Stimulated activated CD8-positive, alpha-beta memory T cell treated with anti-CD3 and anti-CD28 coated beads, Interleukin-12 subunit alpha, Interleukin-12 subunit beta, amount 100 ng/mL, for 24 hours (primary cell): ENCODE measurements at regions not wholly inside any gene's neighbourhood (a gene's known extent, or its start where the extent isn't known, plus 50 kb on each side); places are given as distances from the start of the nearest gene placed in this dataset.
"Not testable (repeated sequence)": the region's sequence is repeated elsewhere in the genome, so short reads cannot be mapped to it uniquely, and the experiment has no call there.

Experiments
- DNase-seq: peaks from one replicate; pipeline ENCODE4 v3.0.0-alpha.2; 2020; ENCODE audit errors: extremely low read depth

- DNase-seq: no peak
Measured at GRCh38 chr1:60889709-60890108, 192.7 kb upstream of the NFIA start.

DNA sequence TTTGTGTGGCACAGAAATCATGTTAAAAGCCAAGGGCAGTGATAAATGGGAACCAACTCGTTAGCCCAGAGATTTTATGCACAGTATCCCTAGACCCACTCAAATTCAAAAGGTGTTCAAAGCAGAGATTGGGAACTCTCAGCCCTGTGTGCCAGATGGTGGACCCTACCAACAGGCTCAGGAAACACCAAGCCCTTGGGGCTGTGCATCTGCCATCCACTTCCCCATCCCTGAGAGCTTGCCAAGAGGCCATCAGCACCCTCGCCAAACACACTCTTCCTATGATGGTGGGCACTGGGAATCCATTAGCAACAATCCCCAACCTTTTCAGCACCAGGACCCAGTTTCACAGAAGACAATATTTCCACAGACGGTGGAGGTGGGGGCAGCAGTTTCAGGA is 194.2 kb upstream of the NFIA start:
- DNase-seq: no peak

DNA sequence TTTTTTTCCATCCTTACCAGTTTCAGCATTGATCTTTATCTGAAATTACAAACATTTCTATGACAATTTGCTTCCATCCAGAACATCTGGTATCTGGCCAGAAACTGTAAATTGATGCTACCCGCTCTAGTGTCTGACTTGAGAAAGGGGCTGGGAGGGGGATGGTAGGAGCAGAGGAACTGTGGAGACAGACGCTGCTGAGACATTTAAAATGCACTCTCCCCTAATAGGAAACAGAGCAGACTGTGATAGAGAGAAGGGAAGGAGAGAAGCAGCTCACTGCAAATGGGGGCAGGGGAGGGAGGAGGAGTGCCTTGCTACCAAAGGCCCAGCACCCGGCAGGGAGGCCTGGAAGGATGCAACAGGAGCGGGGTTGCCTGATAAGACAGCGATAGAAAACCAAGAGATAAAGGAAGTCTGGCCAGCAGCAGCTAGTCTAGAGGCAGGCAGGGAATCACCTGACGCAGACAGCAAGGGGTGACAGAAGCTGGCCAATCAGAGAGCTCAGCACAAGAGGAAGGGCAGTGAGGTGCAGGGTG is 195.5 kb upstream of the NFIA start:
- DNase-seq: no peak

- no peak for DNase-seq
Measured at GRCh38 chr1:60886090-60886489, 196.3 kb upstream of the NFIA start.

DNA sequence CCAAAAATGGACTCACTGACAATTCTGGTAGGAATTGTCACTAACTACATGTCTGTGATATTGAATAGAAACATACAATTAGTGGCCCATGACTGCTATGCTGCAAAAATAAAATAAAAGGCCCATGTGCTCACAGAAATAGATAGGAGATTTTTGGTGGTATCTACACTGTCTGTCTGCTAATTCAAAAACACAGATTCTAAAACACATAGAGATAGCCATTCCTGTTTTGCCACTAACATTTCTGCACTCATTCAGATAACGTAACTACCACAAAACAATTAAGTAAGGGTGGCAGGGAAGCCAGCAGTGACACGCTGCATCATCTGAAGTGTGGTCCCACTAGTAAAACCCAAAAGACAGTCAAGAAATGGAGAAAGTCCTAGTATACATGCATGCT is 202.2 kb upstream of the NFIA start:
- DNase-seq: no peak

GRCh38 chr1:60878323-60878722 is 204.0 kb upstream of the NFIA start:
- DNase-seq: no peak

DNA sequence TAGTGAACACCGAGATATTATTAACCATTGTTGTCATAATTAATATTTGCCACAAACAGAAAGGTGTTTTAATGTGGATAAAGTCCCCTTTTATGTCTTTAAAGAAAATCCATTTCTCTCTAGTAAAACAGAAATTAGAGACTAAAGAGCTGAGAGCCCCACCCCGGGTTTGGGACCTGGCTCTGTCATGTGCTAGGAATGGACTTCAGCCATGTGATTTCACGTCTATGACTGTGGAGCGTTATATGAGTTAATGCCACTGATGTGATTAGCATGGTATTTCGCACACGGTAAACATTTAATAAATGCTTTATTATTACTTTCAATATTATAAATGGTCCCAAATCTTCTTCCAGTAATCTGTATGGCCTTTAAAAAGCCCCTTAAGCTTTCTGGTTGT is 205.0 kb upstream of the NFIA start:
- DNase-seq: no peak

GRCh38 chr1:60876952-60877351 is 205.4 kb upstream of the NFIA start:
- DNase-seq: no peak

DNA sequence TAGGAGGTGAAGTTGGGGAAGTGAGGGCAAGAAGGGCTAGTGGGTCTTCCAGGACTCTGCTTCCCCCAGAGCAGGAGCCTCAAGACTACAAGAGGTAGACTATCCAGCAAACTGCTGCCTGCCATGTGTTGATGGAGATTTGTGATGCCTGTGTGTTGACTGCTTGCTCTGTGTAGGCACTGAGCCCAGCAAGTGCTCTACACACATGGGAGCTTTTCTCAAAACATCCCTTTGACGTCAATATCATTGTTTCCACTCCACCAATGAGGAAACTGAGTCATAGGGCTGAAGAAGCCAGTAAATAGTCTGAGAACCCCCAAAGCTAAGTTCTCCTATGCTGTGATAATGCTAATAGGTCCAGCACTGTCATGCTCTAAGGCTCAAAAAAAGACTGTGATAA is 207.2 kb upstream of the NFIA start:
- DNase-seq: no peak

DNA sequence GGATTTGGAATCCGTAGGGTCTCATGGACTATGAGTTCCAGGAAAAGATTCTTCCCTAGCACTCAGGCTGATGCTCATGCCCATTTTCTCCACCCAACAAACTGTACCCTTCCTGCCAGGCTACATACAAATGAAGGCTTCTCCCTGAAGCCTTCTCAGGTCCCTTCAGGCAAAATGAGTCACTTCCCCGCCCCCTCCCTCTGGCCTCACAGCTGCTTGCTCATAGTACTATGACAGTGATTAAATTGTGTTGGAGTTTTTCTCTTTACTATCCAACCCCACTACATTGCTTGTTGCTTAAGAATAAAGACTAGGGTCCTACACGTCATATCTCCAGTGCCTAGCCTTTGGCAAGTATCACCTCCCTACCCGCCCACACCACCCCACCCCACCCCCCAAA is 207.6 kb upstream of the NFIA start:
- peak; percentile 1 for DNase-seq

DNA sequence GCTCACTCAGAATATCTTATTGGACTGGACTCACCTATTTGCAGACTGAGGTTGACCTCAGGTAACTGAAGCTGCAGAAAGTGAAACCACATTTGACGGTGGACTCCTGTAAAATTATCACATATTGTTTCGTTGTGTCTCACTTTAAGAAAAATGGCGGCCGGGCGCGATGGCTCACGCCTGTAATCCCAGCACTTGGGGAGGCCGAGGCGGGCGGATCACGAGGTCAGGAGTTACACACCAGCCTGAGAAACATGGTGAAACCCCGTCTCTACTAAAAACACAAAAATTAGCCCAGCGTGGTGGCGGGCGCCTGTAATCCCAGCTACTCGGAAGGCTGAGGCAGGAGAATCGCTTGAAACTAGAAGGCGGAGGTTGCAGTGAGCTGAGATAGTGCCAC is 209.0 kb upstream of the NFIA start:
- DNase-seq: not testable (repeated sequence)

DNA sequence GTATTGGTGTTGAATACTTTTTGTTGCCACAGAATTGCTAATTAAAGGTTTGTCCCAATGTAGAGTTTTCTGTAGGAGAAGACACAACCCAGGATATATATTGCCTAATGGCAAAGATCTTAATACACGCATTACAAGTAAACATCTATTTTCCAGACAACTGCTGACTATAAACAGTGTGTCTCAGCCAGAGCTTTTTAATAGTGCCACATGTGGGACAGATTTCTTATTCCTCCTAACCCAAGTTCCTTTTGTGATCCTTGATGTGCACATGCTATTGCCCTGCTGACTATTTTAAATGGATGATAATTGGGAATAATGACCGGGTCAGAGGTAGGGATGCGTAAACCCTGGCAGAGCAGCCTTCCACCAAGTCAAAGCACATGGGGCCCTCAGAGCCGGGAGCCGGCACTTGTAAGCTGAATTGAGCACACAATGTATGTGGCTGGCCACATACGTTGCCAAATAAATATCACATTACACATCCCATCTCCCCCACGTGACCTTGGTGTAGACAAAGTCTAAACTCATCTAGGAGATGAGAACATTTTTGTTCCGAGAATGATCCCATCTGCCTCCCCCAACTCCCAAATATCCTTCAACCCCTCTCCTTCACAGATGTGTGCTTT is 209.8 kb upstream of the NFIA start:
- DNase-seq: no peak

GRCh38 chr1:60870269-60870865 is 212.0 kb upstream of the NFIA start:
- DNase-seq: no peak

DNA sequence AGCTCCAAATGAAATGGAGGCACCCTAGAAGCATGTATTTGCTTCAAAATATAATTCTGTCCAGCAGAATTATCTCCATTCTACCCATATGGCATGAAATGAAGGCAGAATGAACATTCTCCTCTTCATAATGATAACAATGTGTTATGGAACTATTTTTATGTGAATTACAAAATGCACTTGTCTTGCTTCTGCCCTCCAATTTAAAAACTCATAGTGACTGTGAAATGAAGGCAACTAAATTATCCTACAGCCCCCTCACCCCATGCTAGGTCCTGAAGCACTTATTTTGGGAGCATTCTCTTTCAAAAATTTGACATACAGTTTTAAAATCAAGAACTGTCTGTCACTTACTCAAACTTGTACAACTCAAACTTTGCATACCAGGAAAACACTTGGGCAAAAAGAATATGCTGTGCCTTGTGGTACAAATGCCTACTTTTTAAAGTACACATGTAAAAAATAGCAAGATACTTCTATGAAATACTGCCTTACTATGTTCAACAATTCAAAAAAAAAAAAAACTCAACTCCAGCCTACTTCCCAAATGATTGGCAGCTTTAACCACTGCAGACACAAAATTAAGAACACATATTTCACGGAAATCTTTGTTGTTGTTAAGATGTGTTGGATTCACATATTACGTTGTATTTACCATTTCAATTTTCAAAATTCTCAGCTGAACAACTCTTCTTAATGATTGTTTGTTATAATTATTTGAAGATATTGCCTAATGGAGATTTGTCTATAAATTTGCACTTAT is 213.3 kb upstream of the NFIA start:
- no peak for DNase-seq

DNA sequence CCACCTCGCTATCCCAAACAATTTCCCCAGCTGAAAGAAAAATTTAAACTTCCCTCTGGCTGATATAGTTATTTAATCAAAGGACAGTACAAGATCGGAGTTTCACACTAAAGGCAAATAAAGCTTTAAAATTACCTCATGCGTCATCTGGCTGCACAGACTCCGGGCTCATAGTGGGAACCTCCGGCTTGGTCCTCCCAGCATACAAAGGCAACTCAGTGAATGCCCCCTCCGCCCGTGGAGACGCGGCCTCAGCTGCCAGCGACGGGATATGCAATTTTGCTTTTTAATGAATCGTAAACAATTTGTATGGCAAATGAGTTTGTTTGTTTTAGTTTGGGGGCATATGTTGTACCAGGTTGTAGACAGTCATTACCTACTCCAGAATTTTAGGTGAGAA is 214.6 kb upstream of the NFIA start:
- DNase-seq: no peak

DNA sequence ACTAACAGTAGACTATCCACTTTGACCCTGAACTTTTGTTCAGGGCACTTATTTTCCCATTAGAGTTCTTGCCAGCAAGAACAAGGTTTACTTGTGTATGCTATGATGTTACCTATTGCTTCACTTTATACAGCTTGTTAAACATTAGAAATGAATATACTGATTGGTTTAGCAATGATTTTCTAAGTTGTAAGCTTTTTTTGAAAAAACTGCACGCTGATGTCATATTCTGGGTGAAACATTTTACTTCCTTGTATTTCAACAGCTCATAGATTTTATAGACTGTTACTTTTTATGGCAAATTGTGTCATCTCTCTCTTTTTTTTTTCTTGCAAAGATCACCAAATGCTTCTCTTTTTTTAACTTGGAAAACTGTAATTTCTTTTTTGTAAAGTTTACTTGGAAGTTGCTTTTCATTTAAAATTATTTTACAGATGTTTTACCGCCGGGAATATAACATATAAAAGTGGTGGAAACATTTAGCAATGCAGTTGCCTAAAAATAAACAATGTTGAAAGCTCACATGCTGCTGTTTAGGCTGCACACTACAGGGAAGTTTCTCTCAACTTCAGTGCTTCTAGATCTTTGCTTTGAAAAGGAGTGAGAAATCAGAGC is 215.3 kb upstream of the NFIA start:
- DNase-seq: no peak

- no peak for DNase-seq
Measured at GRCh38 chr1:60866226-60866900, 216.0 kb upstream of the NFIA start.

- DNase-seq: no peak
Measured at GRCh38 chr1:60865166-60865565, 217.2 kb upstream of the NFIA start.

GRCh38 chr1:60864722-60865121 is 217.6 kb upstream of the NFIA start:
- DNase-seq: no peak

DNA sequence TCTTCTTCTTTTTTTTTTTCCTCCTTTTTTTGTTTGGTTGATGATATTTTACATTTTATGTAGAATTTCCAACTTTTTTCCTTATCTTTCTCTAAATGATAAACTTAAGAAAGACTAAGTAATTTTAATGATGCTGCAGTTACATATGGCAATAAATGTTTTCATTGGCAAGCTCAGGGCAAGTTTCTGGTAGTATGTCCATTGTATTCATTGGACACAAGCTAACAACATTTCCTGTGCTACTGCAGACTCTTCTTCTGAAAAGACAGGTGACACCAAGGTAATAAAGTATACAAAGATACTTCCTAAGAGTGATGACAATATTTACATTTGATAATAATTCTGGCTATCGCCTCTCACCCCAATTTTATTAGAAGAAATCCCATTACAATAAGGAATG is 219.2 kb upstream of the NFIA start:
- no peak for DNase-seq

GRCh38 chr1:60861961-60862567 is 220.3 kb upstream of the NFIA start:
- DNase-seq: no peak

DNA sequence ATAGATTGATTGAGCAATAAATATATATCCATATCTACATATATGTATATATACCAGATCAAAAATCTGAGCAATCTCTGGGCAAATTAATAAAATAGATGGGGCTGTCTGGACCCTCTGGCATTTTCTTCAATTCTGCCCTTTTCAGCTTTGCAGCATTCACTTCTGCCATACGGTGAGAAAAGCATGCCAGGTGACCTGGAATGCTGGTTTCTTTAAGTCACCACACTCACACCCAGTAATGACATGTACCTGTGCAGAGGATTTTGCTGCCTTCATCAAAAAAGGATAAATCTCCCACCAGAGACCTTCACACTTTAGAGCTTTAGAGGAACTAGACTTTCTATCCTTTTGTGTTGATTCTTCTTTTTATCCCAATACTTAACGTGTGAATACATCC is 223.2 kb upstream of the NFIA start:
- no peak for DNase-seq
